ENCODE measurements at regions not wholly inside any gene's neighbourhood (a gene's known extent, or its start where the extent isn't known, plus 50 kb on each side); places are given as distances from the start of the nearest gene placed in this dataset.
"Not testable (repeated sequence)": the region's sequence is repeated elsewhere in the genome, so short reads cannot be mapped to it uniquely, and the experiment has no call there.

GRCh38 chr11:71152312-71153004 lies 99.9 kb downstream of the SHANK2 start:
- not testable (repeated sequence) for DNase-seq (ENCODE audit: low spot score)

- no peak for DNase-seq (ENCODE audit: low spot score)
Measured at GRCh38 chr11:71151561-71151960, 100.8 kb downstream of the SHANK2 start.

GRCh38 chr11:71150859-71151258 lies 101.5 kb downstream of the SHANK2 start:
- DNase-seq (ENCODE audit: low spot score): no peak

GRCh38 chr11:71148716-71149115 lies 103.7 kb downstream of the SHANK2 start:
- DNase-seq (ENCODE audit: low spot score): no peak

GRCh38 chr11:71147331-71147730 lies 105.0 kb downstream of the SHANK2 start:
- no peak for DNase-seq (ENCODE audit: low spot score)

GRCh38 chr11:71146846-71147245 lies 105.5 kb downstream of the SHANK2 start:
- no peak for DNase-seq (ENCODE audit: low spot score)

- no peak for DNase-seq (ENCODE audit: low spot score)
Measured at GRCh38 chr11:71145988-71146824, 106.2 kb downstream of the SHANK2 start.

GRCh38 chr11:71145368-71145767 lies 107.0 kb downstream of the SHANK2 start:
- DNase-seq (ENCODE audit: low spot score): no peak

GRCh38 chr11:71144736-71145135 lies 107.6 kb downstream of the SHANK2 start:
- DNase-seq (ENCODE audit: low spot score): no peak

- no peak for DNase-seq (ENCODE audit: low spot score)
Measured at GRCh38 chr11:71144010-71144409, 108.4 kb downstream of the SHANK2 start.

- no peak for DNase-seq (ENCODE audit: low spot score)
Measured at GRCh38 chr11:71140206-71140919, 112.0 kb downstream of the SHANK2 start.

GRCh38 chr11:71139516-71140205 lies 112.7 kb downstream of the SHANK2 start:
- DNase-seq (ENCODE audit: low spot score): peak; percentile 74

GRCh38 chr11:71138737-71139425 lies 113.5 kb downstream of the SHANK2 start:
- no peak for DNase-seq (ENCODE audit: low spot score)

GRCh38 chr11:71137376-71137775 lies 115.0 kb downstream of the SHANK2 start:
- no peak for DNase-seq (ENCODE audit: low spot score)

- DNase-seq (ENCODE audit: low spot score): no peak
Measured at GRCh38 chr11:71136095-71136845, 116.1 kb downstream of the SHANK2 start.

- DNase-seq (ENCODE audit: low spot score): no peak
Measured at GRCh38 chr11:71135112-71135511, 117.3 kb downstream of the SHANK2 start.

GRCh38 chr11:71133946-71134345 lies 118.4 kb downstream of the SHANK2 start:
- no peak for DNase-seq (ENCODE audit: low spot score)

GRCh38 chr11:71131861-71132260 lies 120.5 kb downstream of the SHANK2 start:
- no peak for DNase-seq (ENCODE audit: low spot score)

GRCh38 chr11:71130106-71130505 lies 122.3 kb downstream of the SHANK2 start:
- no peak for DNase-seq (ENCODE audit: low spot score)

- no peak for DNase-seq (ENCODE audit: low spot score)
Measured at GRCh38 chr11:71129624-71130023, 122.8 kb downstream of the SHANK2 start.

- no peak for DNase-seq (ENCODE audit: low spot score)
Measured at GRCh38 chr11:71127806-71128205, 124.6 kb downstream of the SHANK2 start.

All from hepatic stellate cell (primary cell).